GM10266 (cell line): ENCODE measurements at regions not wholly inside any gene's neighbourhood (a gene's known extent, or its start where the extent isn't known, plus 50 kb on each side); places are given as distances from the start of the nearest gene placed in this dataset.

Experiments used
- DNase-seq: peaks from one replicate; pipeline ENCODE4 v3.0.0; 2012; ENCODE audit errors: extremely low spot score
- CTCF ChIP-seq: IDR thresholded peaks from 2 replicates; pipeline ENCODE4 v1.5.1; 2012; ENCODE audit warnings: mild to moderate bottlenecking, low read depth; ENCODE audit not compliant: control insufficient read depth, insufficient read depth; ENCODE audit errors: missing control alignments

- TF ChIP-seq CTCF = no peak
- DNase-seq = no peak
These were observed 170.4 kb downstream of the PTPRC start for GRCh38 chr1:198809247-198809646.

- no peak for DNase-seq
- no peak for TF ChIP-seq CTCF
These were observed 172.6 kb downstream of the PTPRC start for GRCh38 chr1:198811449-198811848.

- no peak for DNase-seq
- no peak for TF ChIP-seq CTCF
These were observed 184.8 kb downstream of the PTPRC start for GRCh38 chr1:198823626-198824025.

GRCh38 chr1:198825254-198825653, 186.4 kb downstream of the PTPRC start:
- TF ChIP-seq CTCF = no peak
- no peak for DNase-seq

- TF ChIP-seq CTCF = no peak
- DNase-seq = no peak
These were observed 190.5 kb downstream of the PTPRC start for GRCh38 chr1:198829356-198829755.

GRCh38 chr1:198829944-198830343, 191.1 kb downstream of the PTPRC start:
- no peak for DNase-seq
- TF ChIP-seq CTCF = peak; percentile 10

GRCh38 chr1:198830412-198830811, 191.6 kb downstream of the PTPRC start:
- no peak for DNase-seq
- no peak for TF ChIP-seq CTCF
